ENCODE measurements at regions not wholly inside any gene's neighbourhood (a gene's known extent, or its start where the extent isn't known, plus 50 kb on each side); places are given as distances from the start of the nearest gene placed in this dataset.
"Not testable (repeated sequence)": the region's sequence is repeated elsewhere in the genome, so short reads cannot be mapped to it uniquely, and the experiment has no call there.

GRCh38 chr6:68139130-68139529 is 496.0 kb upstream of the ADGRB3 start:
- no peak for DNase-seq

DNA sequence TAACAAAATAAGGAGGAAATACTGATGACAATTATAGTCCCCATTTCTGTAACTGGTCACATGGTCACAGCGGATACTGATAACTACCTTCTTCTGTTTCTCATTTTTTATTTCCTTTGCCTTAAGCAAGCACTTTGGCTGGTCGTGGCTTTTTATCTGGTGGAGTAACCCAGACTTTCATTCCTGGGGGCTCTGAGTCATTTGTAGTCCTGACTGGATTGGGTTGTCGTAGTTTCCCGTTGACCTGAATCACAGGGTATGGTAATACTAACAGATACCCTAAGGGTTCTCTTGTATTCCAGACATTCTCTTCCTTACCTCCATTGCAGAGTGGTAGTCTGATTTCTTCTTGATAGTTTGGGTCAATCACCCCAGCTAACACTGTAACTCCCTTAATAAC is 500.3 kb upstream of the ADGRB3 start:
- DNase-seq = no peak

GRCh38 chr6:68128211-68128610 is 506.9 kb upstream of the ADGRB3 start:
- no peak for DNase-seq

GRCh38 chr6:68127074-68127473 is 508.0 kb upstream of the ADGRB3 start:
- DNase-seq = no peak

GRCh38 chr6:68126089-68126749 is 508.9 kb upstream of the ADGRB3 start:
- no peak for DNase-seq

DNA sequence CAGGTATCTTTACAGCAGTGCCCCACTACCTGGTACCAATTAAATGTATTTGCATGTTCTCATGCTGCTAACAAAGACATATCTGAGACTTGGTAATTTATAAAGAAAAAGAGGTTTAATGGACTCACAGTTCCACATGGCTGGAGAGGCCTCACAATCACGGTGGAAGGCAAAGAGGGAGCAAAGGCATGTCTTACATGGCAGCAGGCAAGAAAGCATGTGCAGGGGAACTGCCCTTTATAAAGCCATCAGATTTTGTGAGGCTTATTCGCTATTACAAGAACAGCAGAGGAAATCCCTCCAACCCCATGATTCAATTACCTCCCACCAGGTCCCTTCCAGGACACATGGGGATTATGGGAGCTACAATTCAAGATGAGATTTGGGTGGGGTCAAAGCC is 512.1 kb upstream of the ADGRB3 start:
- DNase-seq = not testable (repeated sequence)

DNA sequence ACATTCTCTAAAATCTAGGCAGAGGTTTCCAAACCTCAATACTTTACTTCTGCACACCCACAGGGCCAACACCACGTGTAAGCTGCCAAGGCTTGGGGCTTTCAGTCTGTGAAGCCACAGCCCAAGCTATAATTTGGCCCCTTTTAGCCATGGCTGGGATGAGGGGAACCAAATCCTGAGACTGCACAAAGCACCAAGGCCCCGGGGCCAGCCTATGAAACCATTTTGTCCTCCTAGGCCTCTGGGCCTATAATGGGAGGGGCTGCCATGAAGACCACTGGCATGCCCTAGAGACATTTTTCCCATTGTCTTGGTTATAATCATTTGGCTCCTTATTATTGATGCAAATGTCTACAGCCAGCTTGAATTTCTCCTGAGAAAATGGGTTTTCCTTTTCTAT is 513.0 kb upstream of the ADGRB3 start:
- no peak for DNase-seq

DNA sequence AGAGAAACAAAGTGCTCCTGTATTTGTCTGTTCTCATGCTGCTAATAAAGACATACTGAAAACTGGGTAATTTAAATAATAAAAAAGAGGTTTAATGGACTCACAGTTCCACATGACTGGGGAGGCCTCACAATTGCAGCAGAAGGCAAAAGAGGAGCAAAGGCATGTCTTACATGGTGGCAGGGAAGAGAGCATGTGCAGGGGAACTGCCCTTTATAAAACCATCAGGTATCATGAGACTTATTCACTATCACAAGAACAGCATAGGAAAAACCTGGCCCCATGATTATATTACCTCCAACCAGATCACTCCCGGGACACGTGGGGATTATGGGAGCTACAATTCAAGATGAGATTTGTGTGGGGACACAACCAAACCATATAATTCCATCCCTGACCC is 514.1 kb upstream of the ADGRB3 start:
- DNase-seq = not testable (repeated sequence)

- DNase-seq = no peak
Measured at GRCh38 chr6:68114463-68115047, 520.5 kb upstream of the ADGRB3 start.

DNA sequence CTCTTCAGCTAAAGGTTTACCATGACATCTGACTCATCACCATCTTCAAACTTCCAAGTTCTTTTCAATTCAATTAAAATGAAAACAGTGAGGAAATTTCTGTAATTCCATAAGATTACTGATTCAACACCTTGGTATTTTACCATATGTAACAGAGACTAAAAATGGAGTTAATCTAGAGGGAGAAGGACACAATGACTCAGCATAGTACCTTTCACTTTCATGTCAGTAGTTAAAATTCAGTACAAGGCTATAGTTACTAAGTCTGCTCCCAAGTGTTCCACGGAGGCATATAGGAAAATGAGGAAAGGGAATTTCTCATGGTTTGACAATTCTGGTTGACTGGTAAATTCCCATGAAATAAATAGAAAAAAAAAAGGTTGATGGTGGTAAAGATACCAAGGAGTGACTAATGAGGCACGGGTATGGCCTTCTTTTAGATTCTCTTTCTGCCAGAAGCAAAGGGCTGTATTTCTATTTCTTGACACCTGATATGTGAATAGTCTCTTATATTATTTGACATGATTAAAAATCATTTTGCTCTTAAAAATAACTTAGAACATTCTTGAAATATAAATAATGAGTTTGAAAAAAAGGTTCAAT is 526.7 kb upstream of the ADGRB3 start:
- no peak for DNase-seq

DNA sequence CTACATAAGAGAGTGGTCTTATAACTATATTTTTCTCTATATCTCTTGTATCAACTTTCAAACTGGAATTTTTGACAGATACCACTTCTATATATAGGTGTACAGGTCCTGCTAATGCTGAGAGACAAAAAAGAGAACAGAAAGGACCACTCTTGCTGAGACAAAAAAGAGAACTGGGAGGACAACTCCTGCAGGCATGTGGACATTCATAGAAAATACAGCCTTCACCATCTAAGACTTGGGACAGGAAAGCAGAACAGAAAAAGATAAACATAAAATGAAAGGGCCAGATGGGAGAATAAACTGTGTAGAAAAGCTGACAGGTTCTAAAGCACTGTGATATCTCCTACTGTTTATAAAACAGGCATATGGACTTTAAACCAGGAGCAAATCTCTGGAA is 541.0 kb upstream of the ADGRB3 start:
- no peak for DNase-seq

- DNase-seq = no peak
Measured at GRCh38 chr6:68087399-68088133, 547.5 kb upstream of the ADGRB3 start.

- DNase-seq = no peak
Measured at GRCh38 chr6:68086199-68086598, 548.9 kb upstream of the ADGRB3 start.

GRCh38 chr6:68085599-68085998 is 549.5 kb upstream of the ADGRB3 start:
- not testable (repeated sequence) for DNase-seq

GRCh38 chr6:68082086-68082485 is 553.0 kb upstream of the ADGRB3 start:
- DNase-seq = no peak

GRCh38 chr6:68080074-68080473 is 555.0 kb upstream of the ADGRB3 start:
- no peak for DNase-seq

DNA sequence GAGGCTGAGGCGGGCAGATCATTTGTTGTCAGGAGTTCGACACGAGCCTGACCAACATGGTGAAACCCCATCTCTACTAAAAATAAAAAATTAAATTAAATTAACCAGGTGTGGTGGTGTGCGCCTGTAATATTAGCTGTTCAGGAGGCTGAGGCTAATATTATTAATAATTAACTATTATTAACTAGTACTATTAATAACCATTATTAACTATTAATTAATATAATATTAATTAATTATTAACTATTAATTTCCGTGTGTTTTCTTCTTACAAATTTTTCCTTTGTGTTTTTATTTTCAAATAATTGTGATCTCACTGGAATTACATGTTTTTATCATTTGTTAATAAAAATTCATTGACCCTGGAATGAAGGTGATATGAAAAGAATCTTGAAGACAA is 557.4 kb upstream of the ADGRB3 start:
- DNase-seq = no peak

DNA sequence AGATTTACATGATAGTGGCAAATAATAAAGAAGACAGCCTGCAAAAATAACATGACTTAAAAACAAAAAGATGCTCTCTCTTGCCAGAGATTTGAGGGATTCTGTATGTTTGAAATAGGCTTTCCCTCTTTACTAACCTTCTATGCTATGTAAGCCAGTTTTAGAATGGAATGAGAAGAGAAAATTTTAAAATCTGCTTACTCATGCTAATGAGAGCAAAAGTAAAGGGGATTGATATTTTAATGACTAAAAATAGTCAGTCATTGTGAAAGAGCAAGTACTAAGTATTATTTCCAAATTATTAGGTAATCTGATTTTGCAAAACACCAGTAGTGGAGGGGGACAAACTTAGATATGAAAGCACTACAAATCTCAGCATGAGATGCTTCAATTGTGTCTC is 563.3 kb upstream of the ADGRB3 start:
- no peak for DNase-seq

GRCh38 chr6:68069921-68070710 is 565.0 kb upstream of the ADGRB3 start:
- no peak for DNase-seq

- no peak for DNase-seq
Measured at GRCh38 chr6:68059899-68060298, 575.2 kb upstream of the ADGRB3 start.

DNA sequence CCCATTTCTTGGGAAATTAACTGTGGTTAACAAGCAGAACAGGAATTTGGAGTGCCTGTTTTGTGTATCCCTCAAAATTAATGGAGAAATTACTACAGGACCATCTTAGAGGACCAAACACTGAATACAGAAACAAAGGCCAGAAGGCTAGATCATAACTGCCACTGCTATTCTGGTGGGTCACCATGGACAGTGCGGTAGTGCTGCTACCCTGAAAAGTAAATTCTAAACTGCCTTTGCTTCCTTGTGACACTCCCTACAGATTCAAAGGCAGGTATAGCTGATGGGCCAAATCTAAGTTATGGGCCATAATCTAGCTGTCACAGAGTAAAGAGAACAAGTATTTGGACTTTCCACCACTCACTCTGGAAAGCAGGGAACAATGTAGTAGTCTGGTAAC is 575.8 kb upstream of the ADGRB3 start:
- DNase-seq = no peak

GRCh38 chr6:68056596-68056995 is 578.5 kb upstream of the ADGRB3 start:
- DNase-seq = not testable (repeated sequence)

DNA sequence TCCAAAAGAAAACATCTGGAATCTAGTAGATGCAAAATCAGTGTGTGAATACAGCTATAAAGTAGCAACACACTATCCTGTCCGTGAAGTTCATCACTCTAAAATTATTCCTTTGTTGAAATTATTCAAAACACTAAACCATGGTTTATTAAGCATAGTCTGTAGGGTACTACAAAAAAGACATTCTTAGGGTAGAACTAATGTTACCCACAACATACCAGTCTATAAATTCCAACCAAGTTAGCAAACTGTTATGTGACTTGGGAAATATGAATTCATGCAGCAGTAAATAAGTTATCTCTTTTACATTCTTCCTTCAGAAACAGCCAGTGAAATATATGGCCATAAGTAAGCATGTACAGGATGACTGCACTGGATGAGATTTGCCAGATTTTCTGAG is 580.3 kb upstream of the ADGRB3 start:
- DNase-seq = no peak

All from dermis blood vessel endothelial cell (primary cell).